H9 (cell line): ENCODE measurements at regions not wholly inside any gene's neighbourhood (a gene's known extent, or its start where the extent isn't known, plus 50 kb on each side); places are given as distances from the start of the nearest gene placed in this dataset.
"Not testable (repeated sequence)": the region's sequence is repeated elsewhere in the genome, so short reads cannot be mapped to it uniquely, and the experiment has no call there.

Experiments
- DNase-seq: peaks from one replicate; pipeline ENCODE4 v3.0.0-alpha.2; 2017
- H2AFZ ChIP-seq: one replicate; pipeline ENCODE4 v1.6.1; 2013; ENCODE audit warnings: mild to moderate bottlenecking, low read length, control low read depth, moderate library complexity
- H2AK5ac ChIP-seq: 2 replicates; pipeline ENCODE4 v1.6.1; 2013; ENCODE audit warnings: low read length, control low read depth, mixed read lengths; ENCODE audit not compliant: insufficient read length
- H2BK120ac ChIP-seq: one replicate; pipeline ENCODE4 v1.6.1; 2013; ENCODE audit warnings: low read depth, mild to moderate bottlenecking, low read length, control low read depth, inconsistent platforms; ENCODE audit not compliant: poor library complexity, severe bottlenecking
- H2BK12ac ChIP-seq: 2 replicates; pipeline ENCODE4 v1.6.1; 2013; ENCODE audit warnings: low read length, control low read depth, mixed read lengths, low read depth; ENCODE audit not compliant: insufficient read length
- H2BK15ac ChIP-seq: 2 replicates; pipeline ENCODE4 v1.6.1; 2013; ENCODE audit warnings: low read depth, low read length, control low read depth
- H2BK20ac ChIP-seq: one replicate; pipeline ENCODE4 v1.6.1; 2013; ENCODE audit warnings: low read depth, mild to moderate bottlenecking, low read length, control low read depth, inconsistent platforms; ENCODE audit not compliant: poor library complexity, severe bottlenecking
- H2BK5ac ChIP-seq: 2 replicates; pipeline ENCODE4 v1.6.1; 2013; ENCODE audit warnings: low read length, control low read depth, mixed read lengths; ENCODE audit not compliant: insufficient read length
- H3K14ac ChIP-seq: 2 replicates; pipeline ENCODE4 v1.6.1; 2013; ENCODE audit warnings: low read length, control low read depth; ENCODE audit not compliant: insufficient read depth
- H3K18ac ChIP-seq: 2 replicates; pipeline ENCODE4 v1.6.1; 2013; ENCODE audit warnings: low read depth, mild to moderate bottlenecking, mixed read lengths, low read length, control low read depth; ENCODE audit not compliant: insufficient read length
- H3K23ac ChIP-seq: 2 replicates; pipeline ENCODE4 v1.6.1; 2013; ENCODE audit warnings: low read length, control low read depth, mixed read lengths, low read depth; ENCODE audit not compliant: insufficient read length
- H3K23me2 ChIP-seq: 2 replicates; pipeline ENCODE4 v1.6.1; 2013; ENCODE audit warnings: low read depth, mild to moderate bottlenecking, mixed read lengths, low read length, control low read depth; ENCODE audit not compliant: insufficient read length, poor library complexity, severe bottlenecking
- H3K27ac ChIP-seq: 2 replicates; pipeline ENCODE4 v1.5.1; 2013; ENCODE audit warnings: low read length, control low read depth, mixed read lengths, low read depth; ENCODE audit not compliant: insufficient read length
- H3K27me3 ChIP-seq: 2 replicates; pipeline ENCODE4 v1.6.1; 2013; ENCODE audit warnings: low read length, control low read depth, inconsistent platforms; ENCODE audit not compliant: insufficient read depth
- H3K4ac ChIP-seq: 2 replicates; pipeline ENCODE4 v1.6.1; 2013; ENCODE audit warnings: low read depth, mild to moderate bottlenecking, control low read depth, inconsistent platforms, low read length, moderate library complexity
- H3K4me1 ChIP-seq: 2 replicates; pipeline ENCODE4 v1.6.1; 2013; ENCODE audit warnings: low read length, control low read depth, inconsistent platforms; ENCODE audit not compliant: insufficient read depth
- H3K4me2 ChIP-seq: 2 replicates; pipeline ENCODE4 v1.6.1; 2013; ENCODE audit warnings: low read length, control low read depth, mixed read lengths; ENCODE audit not compliant: insufficient read length, insufficient read depth
- H3K56ac ChIP-seq: 2 replicates; pipeline ENCODE4 v1.6.1; 2013; ENCODE audit warnings: low read depth, mild to moderate bottlenecking, mixed read lengths, low read length, control low read depth; ENCODE audit not compliant: insufficient read length
- H3K79me1 ChIP-seq: 2 replicates; pipeline ENCODE4 v1.6.1; 2013; ENCODE audit warnings: low read depth, mild to moderate bottlenecking, moderate library complexity, low read length, control low read depth, inconsistent platforms; ENCODE audit not compliant: insufficient read depth, poor library complexity, severe bottlenecking
- H3K79me2 ChIP-seq: 2 replicates; pipeline ENCODE4 v1.6.1; 2013; ENCODE audit warnings: low read length, control low read depth, inconsistent platforms; ENCODE audit not compliant: insufficient read depth
- H3K9ac ChIP-seq: 2 replicates; pipeline ENCODE4 v1.6.1; 2013; ENCODE audit warnings: low read length, control low read depth, mixed read lengths; ENCODE audit not compliant: insufficient read length; ENCODE audit errors: extremely low read depth
- H3K9me3 ChIP-seq: one replicate; pipeline ENCODE4 v1.6.1; 2013; ENCODE audit warnings: low read depth, low read length, inconsistent platforms; ENCODE audit not compliant: control insufficient read depth
- H3T11ph ChIP-seq: one replicate; pipeline ENCODE4 v1.6.1; 2013; ENCODE audit warnings: mild to moderate bottlenecking, low read length, control low read depth, inconsistent platforms
- H4K20me1 ChIP-seq: one replicate; pipeline ENCODE4 v1.6.1; 2013; ENCODE audit not compliant: control insufficient read depth, insufficient read length, insufficient read depth
- H4K5ac ChIP-seq: 2 replicates; pipeline ENCODE4 v1.6.1; 2013; ENCODE audit warnings: low read depth, mild to moderate bottlenecking, mixed read lengths, low read length, control low read depth; ENCODE audit not compliant: insufficient read length
- H4K8ac ChIP-seq: replicated peaks from 2 replicates; pipeline ENCODE4 v1.6.1; 2013; ENCODE audit warnings: low read length, control low read depth, mixed read lengths, low read depth; ENCODE audit not compliant: insufficient read length
- H4K91ac ChIP-seq: 2 replicates; pipeline ENCODE4 v1.6.1; 2013; ENCODE audit warnings: low read depth, mild to moderate bottlenecking, moderate library complexity, mixed read lengths, low read length, control low read depth; ENCODE audit not compliant: insufficient read length
- H3K27ac Mint-ChIP-seq, 3 experiments: 2 replicates in 2 of 3; 3 replicates in 1 of 3; pipeline ENCODE4 v1.8.0; 2020 to 2021; ENCODE audit warnings: mixed read lengths in 3 of 3, mild to moderate bottlenecking in 1 of 3, moderate library complexity in 1 of 3
- H3K27me3 Mint-ChIP-seq: 2 replicates; pipeline ENCODE4 v1.8.0; 2021; ENCODE audit warnings: low read depth, mild to moderate bottlenecking, moderate library complexity, mixed read lengths
- H3K36me3 Mint-ChIP-seq, 3 experiments: 2 replicates in 2 of 3; 3 replicates in 1 of 3; pipeline ENCODE4 v1.8.0; 2020 to 2021; ENCODE audit warnings: low read depth in 3 of 3, mixed read lengths in 3 of 3; ENCODE audit not compliant: insufficient read depth in 1 of 3
- H3K4me1 Mint-ChIP-seq, 2 experiments: 2 replicates each; pipeline ENCODE4 v1.8.0; 2020; ENCODE audit warnings: mixed read lengths in 2 of 2
- H3K4me3 Mint-ChIP-seq, 2 experiments: 2 replicates in 1 of 2; 3 replicates in 1 of 2; pipeline ENCODE4 v1.8.0; 2020 to 2021; ENCODE audit warnings: mild to moderate bottlenecking in 2 of 2, mixed read lengths in 2 of 2, moderate library complexity in 1 of 2
- H3K9me3 Mint-ChIP-seq, 2 experiments: 2 replicates in 1 of 2; 3 replicates in 1 of 2; pipeline ENCODE4 v1.8.0; 2020; ENCODE audit warnings: mild to moderate bottlenecking in 2 of 2, mixed read lengths in 2 of 2, moderate library complexity in 1 of 2
- WGBS: extraction: QIAGEN DNeasy Blood & Tissue Kit; methylation state at CpG from one replicate; pipeline ENCODE4 v1.1.7; 2013; ENCODE audit warnings: missing lambda C conversion rate, low lambda C conversion rate, mixed read lengths; ENCODE audit not compliant: insufficient read length; ENCODE audit errors: extremely low coverage; 5-methylcytosine and 5-hydroxymethylcytosine counted together
- TF ChIP-seq, protein P1 (sequence below): fragments of 200-600 bp; sonication (generic); conservative IDR thresholded peaks from 3 replicates; pipeline ENCODE4 v1.8.0; 2021; ENCODE audit warnings: antibody characterized with exemption, mild to moderate bottlenecking

DNA sequence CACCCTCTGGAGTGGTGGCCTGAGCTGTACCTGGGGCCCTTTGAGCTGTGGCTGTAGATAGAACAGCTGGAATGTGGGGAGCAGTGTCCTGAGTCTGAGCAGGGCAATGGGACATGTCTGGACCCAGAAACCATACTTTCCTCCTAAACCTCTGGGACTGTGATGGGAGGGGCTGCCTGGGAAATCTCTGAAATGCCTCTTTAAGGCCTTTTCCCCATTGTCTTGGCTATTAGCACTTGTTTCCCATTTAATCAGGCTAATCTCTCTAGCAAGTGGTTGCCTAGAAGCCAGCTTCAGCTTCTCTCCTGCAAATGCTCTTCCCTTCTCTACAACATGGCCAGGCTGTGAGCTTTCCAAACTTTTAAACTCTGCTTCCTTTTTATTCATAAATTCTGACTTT, 58.5 kb upstream of the SPATA16 start:
- Histone ChIP-seq H2BK15ac (no peak overlapping the region), H2AK5ac (no peak overlapping the region), H3K4ac (no peak overlapping the region), H3K9me3 (peaks cover 24% of the 10 kb centered on the region), H2BK20ac (no peak overlapping the region), H3K9ac (no peak overlapping the region), H3T11ph (no peak overlapping the region), H3K4me1 (no peaks in the 10 kb centered on the region), H3K23me2 (no peaks in the 10 kb centered on the region), H3K79me2 (no peaks in the 10 kb centered on the region), H2BK120ac (no peak overlapping the region), H2BK5ac (no peak overlapping the region), H4K91ac (no peak overlapping the region), H2AFZ (no peak overlapping the region), H3K56ac (no peak overlapping the region), H3K4me2 (no peak overlapping the region), H4K8ac (no peak overlapping the region), H3K14ac (no peak overlapping the region), H3K27ac (no peak overlapping the region), H4K5ac (no peak overlapping the region), H3K23ac (no peak overlapping the region), H2BK12ac (no peak overlapping the region), H4K20me1 (no peaks in the 10 kb centered on the region), H3K18ac (no peak overlapping the region), H3K79me1 (no peaks in the 10 kb centered on the region), H3K27me3 (no peaks in the 10 kb centered on the region)
- Mint-ChIP-seq H3K27me3 (no peaks in the 10 kb centered on the region; the same call in 1 of the 2 replicates), H3K4me3 (no peak overlapping the region), H3K27ac (peak overlapping the region in 1 of 3 experiments; percentile 48; a peak in 1 of 7 replicates), H3K36me3 (peaks cover 27 to 48% (median 40%) of the 10 kb centered on the region in 3 experiments), H3K4me1 (peaks cover 0 to 4% of the 10 kb centered on the region in 2 experiments; a peak in 3 of 4 replicates), H3K9me3 (peaks cover 49 to 50% of the 10 kb centered on the region in 2 experiments)
- TF ChIP-seq, protein P1, sequence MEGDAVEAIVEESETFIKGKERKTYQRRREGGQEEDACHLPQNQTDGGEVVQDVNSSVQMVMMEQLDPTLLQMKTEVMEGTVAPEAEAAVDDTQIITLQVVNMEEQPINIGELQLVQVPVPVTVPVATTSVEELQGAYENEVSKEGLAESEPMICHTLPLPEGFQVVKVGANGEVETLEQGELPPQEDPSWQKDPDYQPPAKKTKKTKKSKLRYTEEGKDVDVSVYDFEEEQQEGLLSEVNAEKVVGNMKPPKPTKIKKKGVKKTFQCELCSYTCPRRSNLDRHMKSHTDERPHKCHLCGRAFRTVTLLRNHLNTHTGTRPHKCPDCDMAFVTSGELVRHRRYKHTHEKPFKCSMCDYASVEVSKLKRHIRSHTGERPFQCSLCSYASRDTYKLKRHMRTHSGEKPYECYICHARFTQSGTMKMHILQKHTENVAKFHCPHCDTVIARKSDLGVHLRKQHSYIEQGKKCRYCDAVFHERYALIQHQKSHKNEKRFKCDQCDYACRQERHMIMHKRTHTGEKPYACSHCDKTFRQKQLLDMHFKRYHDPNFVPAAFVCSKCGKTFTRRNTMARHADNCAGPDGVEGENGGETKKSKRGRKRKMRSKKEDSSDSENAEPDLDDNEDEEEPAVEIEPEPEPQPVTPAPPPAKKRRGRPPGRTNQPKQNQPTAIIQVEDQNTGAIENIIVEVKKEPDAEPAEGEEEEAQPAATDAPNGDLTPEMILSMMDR = no peak
- DNase-seq = no peak

DNA sequence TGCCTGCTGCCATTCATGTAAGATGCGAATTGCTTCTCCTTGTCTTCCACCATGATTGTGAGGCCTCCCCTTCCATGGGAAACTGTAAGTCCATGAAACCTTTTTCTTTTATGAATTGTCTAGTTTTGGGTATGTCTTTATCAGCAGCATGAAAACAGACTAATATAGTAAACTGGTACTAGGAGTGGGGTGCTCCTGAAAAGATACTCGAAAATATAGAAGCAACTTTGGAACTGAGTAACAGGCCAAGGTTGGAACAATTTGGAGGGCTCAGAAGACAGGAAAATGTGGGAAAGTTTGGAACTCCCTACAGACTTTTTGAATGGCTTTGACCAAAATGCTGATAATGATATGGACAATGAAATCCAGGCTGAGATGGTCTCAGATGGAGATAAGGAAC, 53.8 kb upstream of the SPATA16 start:
- not testable (repeated sequence) for H3K14ac ChIP-seq, H2AFZ ChIP-seq, H3K27me3 Mint-ChIP-seq, DNase-seq, H4K5ac ChIP-seq, H3K23me2 ChIP-seq, H2BK12ac ChIP-seq, H3K27me3 ChIP-seq, H3T11ph ChIP-seq, H4K8ac ChIP-seq, H2BK5ac ChIP-seq, H3K18ac ChIP-seq, H3K4ac ChIP-seq, H3K4me3 Mint-ChIP-seq, H3K9me3 ChIP-seq, H3K79me2 ChIP-seq, H3K23ac ChIP-seq, H2BK20ac ChIP-seq, H3K4me1 ChIP-seq, H2AK5ac ChIP-seq, H4K20me1 ChIP-seq, H3K27ac ChIP-seq, H3K27ac Mint-ChIP-seq, H2BK15ac ChIP-seq, H4K91ac ChIP-seq, H3K79me1 ChIP-seq, H2BK120ac ChIP-seq, H3K9ac ChIP-seq, H3K56ac ChIP-seq, H3K4me2 ChIP-seq
- peaks cover 30 to 40% of the 10 kb centered on the region in 2 experiments for H3K9me3 Mint-ChIP-seq
- peaks cover 18% of the 10 kb centered on the region in 2 experiments for H3K4me1 Mint-ChIP-seq
- H3K36me3 Mint-ChIP-seq = peaks cover 22 to 32% (median 30%) of the 10 kb centered on the region in 3 experiments
- WGBS = no CpG with 5 or more reads among the region's 2 CpGs
